GM20431 (cell line): ENCODE measurements at regions not wholly inside any gene's neighbourhood (a gene's known extent, or its start where the extent isn't known, plus 50 kb on each side); places are given as distances from the start of the nearest gene placed in this dataset.
"Not testable (repeated sequence)": the region's sequence is repeated elsewhere in the genome, so short reads cannot be mapped to it uniquely, and the experiment has no call there.

Experiments
- in situ Hi-C: fragments of 300-500 bp; cut with MseI, MboI; formaldehyde crosslinking; loops from one replicate; pipeline ENCODE4 v1.15.0; 2020; ENCODE audit warnings: low sequenced_read_pairs; ENCODE audit not compliant: unreplicated experiment

- in situ Hi-C loops, result no loop called here
Measured at GRCh38 chr5:103394676-103395075, 136.1 kb downstream of the MACIR start.

GRCh38 chr5:103393101-103393754, 134.7 kb downstream of the MACIR start:
- in situ Hi-C loops, result no loop called here

- in situ Hi-C loops, result no loop called here
Measured at GRCh38 chr5:103391659-103392058, 133.1 kb downstream of the MACIR start.

GRCh38 chr5:103389846-103390245, 131.3 kb downstream of the MACIR start:
- in situ Hi-C loops, result no loop called here

GRCh38 chr5:103389357-103389756, 130.8 kb downstream of the MACIR start:
- in situ Hi-C loops, result no loop called here

GRCh38 chr5:103385722-103386121, 127.2 kb downstream of the MACIR start:
- in situ Hi-C loops, result no loop called here

GRCh38 chr5:103377638-103378037, 119.1 kb downstream of the MACIR start:
- in situ Hi-C loops, result not testable (repeated sequence)

- in situ Hi-C loops, result no loop called here
Measured at GRCh38 chr5:103375863-103376591, 117.5 kb downstream of the MACIR start.

GRCh38 chr5:103375350-103375749, 116.8 kb downstream of the MACIR start:
- in situ Hi-C loops, result no loop called here

- in situ Hi-C loops, result no loop called here
Measured at GRCh38 chr5:103374473-103374963, 116.0 kb downstream of the MACIR start.

GRCh38 chr5:103373597-103374472, 115.3 kb downstream of the MACIR start:
- in situ Hi-C loops, result no loop called here

GRCh38 chr5:103371046-103371607, 112.6 kb downstream of the MACIR start:
- in situ Hi-C loops, result no loop called here

- in situ Hi-C loops, result no loop called here
Measured at GRCh38 chr5:103369125-103370120, 110.9 kb downstream of the MACIR start.

- in situ Hi-C loops, result no loop called here
Measured at GRCh38 chr5:103367702-103368101, 109.1 kb downstream of the MACIR start.

- in situ Hi-C loops, result no loop called here
Measured at GRCh38 chr5:103366918-103367549, 108.5 kb downstream of the MACIR start.

GRCh38 chr5:103364074-103364473, 105.5 kb downstream of the MACIR start:
- in situ Hi-C loops, result no loop called here

GRCh38 chr5:103362211-103362610, 103.6 kb downstream of the MACIR start:
- in situ Hi-C loops, result no loop called here

- in situ Hi-C loops, result no loop called here
Measured at GRCh38 chr5:103360475-103360874, 101.9 kb downstream of the MACIR start.
